HuH-7 (cell line): ENCODE measurements at regions not wholly inside any gene's neighbourhood (a gene's known extent, or its start where the extent isn't known, plus 50 kb on each side); places are given as distances from the start of the nearest gene placed in this dataset.
"Not testable (repeated sequence)": the region's sequence is repeated elsewhere in the genome, so short reads cannot be mapped to it uniquely, and the experiment has no call there.

Experiments used
- DNase-seq: peaks from one replicate; pipeline ENCODE4 v3.0.0; 2011; ENCODE audit warnings: low spot score

GRCh38 chr2:144124882-144125281 lies 395.0 kb downstream of the ZEB2 start:
- no peak for DNase-seq

GRCh38 chr2:144120487-144120886 lies 399.4 kb downstream of the ZEB2 start:
- no peak for DNase-seq

GRCh38 chr2:144117086-144117485 lies 402.8 kb downstream of the ZEB2 start:
- no peak for DNase-seq

- no peak for DNase-seq
These were observed 404.1 kb downstream of the ZEB2 start for GRCh38 chr2:144115739-144116291.

GRCh38 chr2:144114760-144115159 lies 405.2 kb downstream of the ZEB2 start:
- DNase-seq: no peak

- no peak for DNase-seq
These were observed 408.5 kb downstream of the ZEB2 start for GRCh38 chr2:144111437-144111836.

- not testable (repeated sequence) for DNase-seq
These were observed 413.8 kb downstream of the ZEB2 start for GRCh38 chr2:144106104-144106503.

- DNase-seq: no peak
These were observed 417.5 kb downstream of the ZEB2 start for GRCh38 chr2:144102386-144102785.

- DNase-seq: no peak
These were observed 420.0 kb downstream of the ZEB2 start for GRCh38 chr2:144099780-144100377.

GRCh38 chr2:144099340-144099739 lies 420.6 kb downstream of the ZEB2 start:
- no peak for DNase-seq

- no peak for DNase-seq
These were observed 422.3 kb downstream of the ZEB2 start for GRCh38 chr2:144097440-144098225.

- no peak for DNase-seq
These were observed 423.4 kb downstream of the ZEB2 start for GRCh38 chr2:144096531-144096930.

GRCh38 chr2:144094408-144095151 lies 425.3 kb downstream of the ZEB2 start:
- DNase-seq: no peak

GRCh38 chr2:144091622-144092021 lies 428.3 kb downstream of the ZEB2 start:
- DNase-seq: no peak

GRCh38 chr2:144088863-144089262 lies 431.1 kb downstream of the ZEB2 start:
- no peak for DNase-seq

GRCh38 chr2:144086965-144087364 lies 433.0 kb downstream of the ZEB2 start:
- DNase-seq: no peak

GRCh38 chr2:144085016-144085415 lies 434.9 kb downstream of the ZEB2 start:
- DNase-seq: no peak

GRCh38 chr2:144084114-144084661 lies 435.7 kb downstream of the ZEB2 start:
- DNase-seq: no peak

- no peak for DNase-seq
These were observed 436.7 kb downstream of the ZEB2 start for GRCh38 chr2:144083211-144083610.

- no peak for DNase-seq
These were observed 437.1 kb downstream of the ZEB2 start for GRCh38 chr2:144082777-144083176.

GRCh38 chr2:144082327-144082726 lies 437.6 kb downstream of the ZEB2 start:
- DNase-seq: no peak

GRCh38 chr2:144081272-144081671 lies 438.6 kb downstream of the ZEB2 start:
- DNase-seq: no peak
